ENCODE measurements at regions not wholly inside any gene's neighbourhood (a gene's known extent, or its start where the extent isn't known, plus 50 kb on each side); places are given as distances from the start of the nearest gene placed in this dataset.

- H3K9me3 Mint-ChIP-seq, result no peaks in the 10 kb centered on the region
- H3K27ac Mint-ChIP-seq, result no peak overlapping the region
- Histone ChIP-seq H3K36me3 (ENCODE audit: control insufficient read depth, insufficient read depth, low read length) (no peaks in the 10 kb centered on the region), H3K4me3 (ENCODE audit: low read length) (no peak overlapping the region), H3K27ac (ENCODE audit: low read depth, low read length) (no peak overlapping the region), H3K9me3 (ENCODE audit: control insufficient read depth, low read length) (no peaks in the 10 kb centered on the region), H3K9ac (ENCODE audit: extremely low read depth, low read length, poor library complexity, severe bottlenecking) (no peak overlapping the region), H3K27me3 (ENCODE audit: control insufficient read depth, insufficient read depth, low read length, poor library complexity, severe bottlenecking) (no peaks in the 10 kb centered on the region), H3K4me1 (ENCODE audit: control insufficient read depth, insufficient read depth, low read length) (peaks cover 1% of the 10 kb centered on the region)
- TF ChIP-seq CTCF (conservative IDR thresholded peaks at IDR 0.05), result no peak
- DNase-seq, result no peak
- no peaks in the 10 kb centered on the region for H3K36me3 Mint-ChIP-seq (ENCODE audit: low read depth)
- WGBS, 2 experiments (ENCODE audit: insufficient coverage in 1 of 2, insufficient read length in 1 of 2), result 96 to 100% methylated on average over 3 to 5 of the region's 5 CpGs
- H3K4me1 Mint-ChIP-seq, result peaks cover 4% of the 10 kb centered on the region
- no peak overlapping the region for H3K4me3 Mint-ChIP-seq
- no peaks in the 10 kb centered on the region for H3K27me3 Mint-ChIP-seq (ENCODE audit: insufficient read depth)
Observed at GRCh38 chr7:17685141-17685540, 255.2 kb downstream of the SNX13 start.

GRCh38 chr7:17687361-17687760, 252.9 kb downstream of the SNX13 start:
- Histone ChIP-seq H3K9me3 (ENCODE audit: control insufficient read depth, low read length) (no peaks in the 10 kb centered on the region), H3K27ac (ENCODE audit: low read depth, low read length) (no peak overlapping the region), H3K36me3 (ENCODE audit: control insufficient read depth, insufficient read depth, low read length) (no peaks in the 10 kb centered on the region), H3K4me1 (ENCODE audit: control insufficient read depth, insufficient read depth, low read length) (no peaks in the 10 kb centered on the region), H3K27me3 (ENCODE audit: control insufficient read depth, insufficient read depth, low read length, poor library complexity, severe bottlenecking) (no peaks in the 10 kb centered on the region), H3K4me3 (ENCODE audit: low read length) (no peak overlapping the region), H3K9ac (ENCODE audit: extremely low read depth, low read length, poor library complexity, severe bottlenecking) (no peak overlapping the region)
- Mint-ChIP-seq H3K27ac (no peak overlapping the region), H3K9me3 (no peaks in the 10 kb centered on the region), H3K27me3 (ENCODE audit: insufficient read depth) (no peaks in the 10 kb centered on the region), H3K36me3 (ENCODE audit: low read depth) (no peaks in the 10 kb centered on the region), H3K4me3 (no peak overlapping the region), H3K4me1 (no peaks in the 10 kb centered on the region)
- no peak for DNase-seq
- TF ChIP-seq CTCF (conservative IDR thresholded peaks at IDR 0.05), result no peak
- WGBS, 2 experiments (ENCODE audit: insufficient coverage in 1 of 2, insufficient read length in 1 of 2), result 92 to 97% methylated on average over 2 of the region's 2 CpGs

- WGBS, 2 experiments (ENCODE audit: insufficient coverage in 1 of 2, insufficient read length in 1 of 2), result 92 to 100% methylated on average over 2 to 4 of the region's 5 CpGs
- no peaks in the 10 kb centered on the region for H3K4me1 Mint-ChIP-seq
- Histone ChIP-seq H3K9me3 (ENCODE audit: control insufficient read depth, low read length) (no peaks in the 10 kb centered on the region), H3K36me3 (ENCODE audit: control insufficient read depth, insufficient read depth, low read length) (no peaks in the 10 kb centered on the region), H3K27me3 (ENCODE audit: control insufficient read depth, insufficient read depth, low read length, poor library complexity, severe bottlenecking) (no peaks in the 10 kb centered on the region), H3K9ac (ENCODE audit: extremely low read depth, low read length, poor library complexity, severe bottlenecking) (no peak overlapping the region), H3K27ac (ENCODE audit: low read depth, low read length) (no peak overlapping the region), H3K4me3 (ENCODE audit: low read length) (no peak overlapping the region), H3K4me1 (ENCODE audit: control insufficient read depth, insufficient read depth, low read length) (no peaks in the 10 kb centered on the region)
- H3K4me3 Mint-ChIP-seq, result no peak overlapping the region
- H3K27me3 Mint-ChIP-seq (ENCODE audit: insufficient read depth), result no peaks in the 10 kb centered on the region
- DNase-seq, result no peak
- TF ChIP-seq CTCF (conservative IDR thresholded peaks at IDR 0.05), result no peak
- no peaks in the 10 kb centered on the region for H3K36me3 Mint-ChIP-seq (ENCODE audit: low read depth)
- H3K9me3 Mint-ChIP-seq, result no peaks in the 10 kb centered on the region
- no peak overlapping the region for H3K27ac Mint-ChIP-seq
Observed at GRCh38 chr7:17689361-17689902, 250.9 kb downstream of the SNX13 start.

Data from endodermal cell (in vitro differentiated cells).